Glutamatergic neuron (in vitro differentiated cells): ENCODE measurements at regions not wholly inside any gene's neighbourhood (a gene's known extent, or its start where the extent isn't known, plus 50 kb on each side); places are given as distances from the start of the nearest gene placed in this dataset.

Source experiments
- DNase-seq: peaks from one replicate; pipeline ENCODE4 v3.0.0; 2022
- H3K27ac Mint-ChIP-seq: one replicate; pipeline ENCODE4 v1.8.0; 2020; ENCODE audit warnings: mild to moderate bottlenecking, mixed read lengths, inconsistent platforms; ENCODE audit not compliant: unreplicated experiment
- H3K27me3 Mint-ChIP-seq: one replicate; pipeline ENCODE4 v1.8.0; 2020; ENCODE audit warnings: mild to moderate bottlenecking, moderate library complexity, mixed read lengths, inconsistent platforms; ENCODE audit not compliant: unreplicated experiment
- H3K36me3 Mint-ChIP-seq: one replicate; pipeline ENCODE4 v1.8.0; 2020; ENCODE audit warnings: mild to moderate bottlenecking, mixed read lengths, inconsistent platforms; ENCODE audit not compliant: unreplicated experiment
- H3K4me1 Mint-ChIP-seq: one replicate; pipeline ENCODE4 v1.8.0; 2020; ENCODE audit warnings: mild to moderate bottlenecking, low read depth, mixed read lengths, inconsistent platforms; ENCODE audit not compliant: unreplicated experiment
- H3K4me3 Mint-ChIP-seq: one replicate; pipeline ENCODE4 v1.8.0; 2020; ENCODE audit warnings: mild to moderate bottlenecking, mixed read lengths, inconsistent platforms; ENCODE audit not compliant: unreplicated experiment
- H3K9me3 Mint-ChIP-seq: one replicate; pipeline ENCODE4 v1.8.0; 2020; ENCODE audit warnings: mild to moderate bottlenecking, moderate library complexity, mixed read lengths, inconsistent platforms; ENCODE audit not compliant: unreplicated experiment
- CTCF ChIP-seq: fragments of 200-600 bp; sonication (generic); IDR thresholded peaks from one replicate; pipeline ENCODE4 v1.5.0; 2021; ENCODE audit not compliant: partially characterized antibody, unreplicated experiment

GRCh38 chr14:56733396-56733795 lies 76.9 kb downstream of the OTX2 start:
- TF ChIP-seq CTCF: no peak
- H3K36me3 Mint-ChIP-seq: no peaks in the 10 kb centered on the region
- peak overlapping the region; percentile 75 for H3K27ac Mint-ChIP-seq
- H3K9me3 Mint-ChIP-seq: peaks cover 6% of the 10 kb centered on the region
- H3K4me1 Mint-ChIP-seq: peaks cover 44% of the 10 kb centered on the region
- peaks cover 8% of the 10 kb centered on the region for H3K27me3 Mint-ChIP-seq
- peak; percentile 49 for DNase-seq
- peak overlapping the region; percentile 14 for H3K4me3 Mint-ChIP-seq

GRCh38 chr14:56731187-56731586 lies 79.1 kb downstream of the OTX2 start:
- no peak for TF ChIP-seq CTCF
- peak overlapping the region; percentile 95 for H3K27ac Mint-ChIP-seq
- no peaks in the 10 kb centered on the region for H3K36me3 Mint-ChIP-seq
- peaks cover 4% of the 10 kb centered on the region for H3K9me3 Mint-ChIP-seq
- peak; percentile 23 for DNase-seq
- peak overlapping the region; percentile 83 for H3K4me3 Mint-ChIP-seq
- peaks cover 8% of the 10 kb centered on the region for H3K27me3 Mint-ChIP-seq
- H3K4me1 Mint-ChIP-seq: peaks cover 41% of the 10 kb centered on the region

GRCh38 chr14:56730538-56731145 lies 79.6 kb downstream of the OTX2 start:
- Mint-ChIP-seq H3K4me3 (peak overlapping the region; percentile 83), H3K36me3 (no peaks in the 10 kb centered on the region), H3K4me1 (peaks cover 41% of the 10 kb centered on the region), H3K27me3 (peaks cover 8% of the 10 kb centered on the region), H3K9me3 (peaks cover 4% of the 10 kb centered on the region), H3K27ac (peak overlapping the region; percentile 95)
- DNase-seq: peak; percentile 53
- no peak for TF ChIP-seq CTCF

GRCh38 chr14:56724013-56724412 lies 86.3 kb downstream of the OTX2 start:
- TF ChIP-seq CTCF: no peak
- peaks cover 7% of the 10 kb centered on the region for H3K4me1 Mint-ChIP-seq
- no peaks in the 10 kb centered on the region for H3K36me3 Mint-ChIP-seq
- DNase-seq: no peak
- no peak overlapping the region for H3K27ac Mint-ChIP-seq
- no peaks in the 10 kb centered on the region for H3K9me3 Mint-ChIP-seq
- no peak overlapping the region for H3K4me3 Mint-ChIP-seq
- peaks cover 2% of the 10 kb centered on the region for H3K27me3 Mint-ChIP-seq

GRCh38 chr14:56723418-56723817 lies 86.9 kb downstream of the OTX2 start:
- no peak for TF ChIP-seq CTCF
- peaks cover 2% of the 10 kb centered on the region for H3K27me3 Mint-ChIP-seq
- H3K9me3 Mint-ChIP-seq: no peaks in the 10 kb centered on the region
- H3K4me1 Mint-ChIP-seq: peaks cover 6% of the 10 kb centered on the region
- no peak for DNase-seq
- H3K27ac Mint-ChIP-seq: no peak overlapping the region
- no peak overlapping the region for H3K4me3 Mint-ChIP-seq
- H3K36me3 Mint-ChIP-seq: no peaks in the 10 kb centered on the region
